Naive B cell (primary cell): ENCODE measurements at regions not wholly inside any gene's neighbourhood (a gene's known extent, or its start where the extent isn't known, plus 50 kb on each side); places are given as distances from the start of the nearest gene placed in this dataset.

Experiments used
- ATAC-seq, 2 donors: fragments of 150-1000 bp; cut with Tn5 transposase; 2 replicates each; pipeline ENCODE4 v1.10.0; 2021; ENCODE audit warnings: low read depth in 2 of 2, mild to moderate bottlenecking in 2 of 2, moderate library complexity in 2 of 2
- DNase-seq: peaks from one replicate; pipeline ENCODE4 v3.0.0; 2022
- H3K27ac Mint-ChIP-seq, 6 donors: one replicate each; pipeline ENCODE4 v1.8.0; 2020 to 2022; ENCODE audit warnings: mild to moderate bottlenecking in 6 of 6, mixed read lengths in 6 of 6, moderate library complexity in 5 of 6, inconsistent platforms in 2 of 6
- H3K27me3 Mint-ChIP-seq, 3 donors: one replicate each; pipeline ENCODE4 v1.8.0; 2021 to 2022; ENCODE audit warnings: mixed read lengths in 3 of 3, mild to moderate bottlenecking in 1 of 3
- H3K36me3 Mint-ChIP-seq, 2 donors: one replicate each; pipeline ENCODE4 v1.8.0; 2020 to 2022; ENCODE audit warnings: mixed read lengths in 2 of 2, inconsistent platforms in 1 of 2, mild to moderate bottlenecking in 1 of 2
- H3K4me1 Mint-ChIP-seq, 3 donors: one replicate each; pipeline ENCODE4 v1.8.0; 2020 to 2022; ENCODE audit warnings: mixed read lengths in 3 of 3, inconsistent platforms in 1 of 3, mild to moderate bottlenecking in 1 of 3, moderate library complexity in 1 of 3
- H3K4me3 Mint-ChIP-seq, 8 donors: one replicate each; pipeline ENCODE4 v1.8.0; 2020 to 2022; ENCODE audit warnings: mild to moderate bottlenecking in 8 of 8, mixed read lengths in 8 of 8, moderate library complexity in 8 of 8, inconsistent platforms in 2 of 8
- H3K9me3 Mint-ChIP-seq, 7 donors: one replicate each; pipeline ENCODE4 v1.8.0; 2020 to 2022; ENCODE audit warnings: mixed read lengths in 7 of 7, mild to moderate bottlenecking in 5 of 7, inconsistent platforms in 2 of 7, moderate library complexity in 1 of 7

GRCh38 chr13:37383856-37384370 is 214.7 kb downstream of the POSTN start:
- DNase-seq (no peak), ATAC-seq (no peak)
- Mint-ChIP-seq H3K27me3 (no peaks in the 10 kb centered on the region), H3K4me3 (no peak overlapping the region), H3K4me1 (no peaks in the 10 kb centered on the region), H3K9me3 (peaks cover 0 to 3% (median 0%) of the 10 kb centered on the region in 7 donors), H3K36me3 (no peaks in the 10 kb centered on the region), H3K27ac (no peak overlapping the region)

DNA sequence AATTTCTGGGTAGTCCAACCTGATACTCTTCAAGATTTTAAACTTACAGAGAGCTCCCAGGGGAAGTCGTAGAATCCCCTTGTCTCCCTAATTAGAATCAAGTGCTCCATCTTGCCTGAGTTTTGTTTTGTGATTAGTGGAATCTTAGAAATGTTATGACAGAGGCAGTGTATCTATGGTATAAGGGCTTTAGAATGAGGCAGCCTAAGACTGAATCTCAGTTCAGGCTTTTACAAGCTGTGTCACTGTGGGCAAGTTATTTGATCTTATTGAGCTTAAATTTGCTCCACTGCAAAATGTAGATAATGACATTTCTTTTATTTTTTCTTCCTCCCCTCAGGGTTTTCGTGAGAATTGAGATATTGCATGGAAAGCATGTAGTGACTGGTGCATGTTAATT is 215.5 kb downstream of the POSTN start:
- DNase-seq, result no peak
- no peak overlapping the region for H3K27ac Mint-ChIP-seq
- H3K4me1 Mint-ChIP-seq, result no peaks in the 10 kb centered on the region
- H3K9me3 Mint-ChIP-seq, result peaks cover 0 to 3% (median 0%) of the 10 kb centered on the region in 7 donors
- H3K4me3 Mint-ChIP-seq, result no peak overlapping the region
- H3K27me3 Mint-ChIP-seq, result no peaks in the 10 kb centered on the region
- no peak for ATAC-seq
- no peaks in the 10 kb centered on the region for H3K36me3 Mint-ChIP-seq

DNA sequence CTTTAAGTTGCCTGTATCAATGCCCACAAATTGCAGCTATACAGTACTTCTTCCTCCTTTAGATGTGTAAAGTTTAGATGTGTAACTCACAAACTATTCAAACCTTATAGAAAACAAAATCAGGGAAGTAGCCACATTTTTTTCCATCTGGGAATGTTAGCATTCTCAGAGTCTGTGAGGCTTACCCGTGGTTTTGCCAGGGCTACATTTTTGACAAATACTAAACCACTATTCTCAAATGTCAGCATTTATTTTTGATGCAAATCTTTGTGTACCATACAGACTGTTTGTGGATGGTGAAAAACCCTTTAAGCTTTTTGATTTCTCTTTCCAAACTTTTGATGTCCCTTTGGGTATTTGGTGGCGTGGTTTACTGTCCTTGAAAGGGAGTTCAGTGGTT is 216.4 kb downstream of the POSTN start:
- Mint-ChIP-seq H3K4me1 (no peaks in the 10 kb centered on the region), H3K4me3 (no peak overlapping the region), H3K36me3 (no peaks in the 10 kb centered on the region), H3K27ac (no peak overlapping the region), H3K27me3 (no peaks in the 10 kb centered on the region), H3K9me3 (peaks cover 0 to 3% (median 0%) of the 10 kb centered on the region in 7 donors)
- ATAC-seq, result no peak
- DNase-seq, result no peak

DNA sequence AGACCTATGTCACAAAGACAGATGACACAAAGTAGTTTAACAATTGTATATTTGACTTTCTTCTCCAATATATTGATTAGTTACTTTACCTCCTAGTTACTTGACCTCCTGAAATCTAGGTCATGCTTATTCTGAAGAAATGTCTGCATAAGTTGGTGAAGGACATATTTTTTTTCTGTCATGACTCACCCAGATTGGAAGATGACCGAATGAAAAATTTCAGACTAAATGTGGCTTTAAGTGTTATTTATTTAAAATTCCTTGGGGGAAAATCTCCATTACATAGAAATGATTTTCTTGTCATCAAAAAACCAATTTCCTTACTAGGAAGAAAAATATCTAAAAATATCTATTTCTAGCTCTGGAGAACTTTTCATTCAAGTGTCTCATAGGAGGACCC is 217.1 kb downstream of the POSTN start:
- Mint-ChIP-seq H3K27ac (no peak overlapping the region), H3K4me3 (no peak overlapping the region), H3K36me3 (no peaks in the 10 kb centered on the region), H3K4me1 (no peaks in the 10 kb centered on the region), H3K9me3 (peaks cover 0 to 3% (median 0%) of the 10 kb centered on the region in 7 donors), H3K27me3 (no peaks in the 10 kb centered on the region)
- ATAC-seq (no peak), DNase-seq (no peak)

- peaks cover 0 to 2% (median 0%) of the 10 kb centered on the region in 7 donors for H3K9me3 Mint-ChIP-seq
- ATAC-seq, result no peak
These were observed 218.7 kb downstream of the POSTN start for GRCh38 chr13:37379841-37380240.

GRCh38 chr13:37375724-37376123 is 222.8 kb downstream of the POSTN start:
- H3K4me1 Mint-ChIP-seq, result no peaks in the 10 kb centered on the region
- no peak overlapping the region for H3K4me3 Mint-ChIP-seq
- peaks cover 0 to 1% (median 0%) of the 10 kb centered on the region in 7 donors for H3K9me3 Mint-ChIP-seq
- ATAC-seq (no peak), DNase-seq (no peak)
- no peaks in the 10 kb centered on the region for H3K36me3 Mint-ChIP-seq
- H3K27me3 Mint-ChIP-seq, result no peaks in the 10 kb centered on the region
- H3K27ac Mint-ChIP-seq, result no peak overlapping the region

More at GRCh38 chr13:37379841-37380240, 218.7 kb downstream of the POSTN start:
- no peaks in the 10 kb centered on the region for H3K4me1 Mint-ChIP-seq
- H3K4me3 Mint-ChIP-seq, result no peak overlapping the region
- H3K27me3 Mint-ChIP-seq, result no peaks in the 10 kb centered on the region
- DNase-seq, result no peak
- no peak overlapping the region for H3K27ac Mint-ChIP-seq
- no peaks in the 10 kb centered on the region for H3K36me3 Mint-ChIP-seq

- no peak overlapping the region for H3K27ac Mint-ChIP-seq
- no peak overlapping the region for H3K4me3 Mint-ChIP-seq
- H3K4me1 Mint-ChIP-seq, result no peaks in the 10 kb centered on the region
- H3K27me3 Mint-ChIP-seq, result no peaks in the 10 kb centered on the region
- H3K9me3 Mint-ChIP-seq, result peaks cover 0 to 1% (median 0%) of the 10 kb centered on the region in 7 donors
- ATAC-seq, result no peak
- no peaks in the 10 kb centered on the region for H3K36me3 Mint-ChIP-seq
- DNase-seq, result no peak
These were observed 223.5 kb downstream of the POSTN start for GRCh38 chr13:37375071-37375470.

- Mint-ChIP-seq H3K27ac (no peak overlapping the region), H3K9me3 (peaks cover 0 to 2% (median 0%) of the 10 kb centered on the region in 7 donors), H3K4me1 (no peaks in the 10 kb centered on the region), H3K27me3 (no peaks in the 10 kb centered on the region), H3K4me3 (no peak overlapping the region), H3K36me3 (no peaks in the 10 kb centered on the region)
- no peak for DNase-seq
- no peak for ATAC-seq
These were observed 229.0 kb downstream of the POSTN start for GRCh38 chr13:37369616-37370015.

GRCh38 chr13:37368501-37368900 is 230.1 kb downstream of the POSTN start:
- Mint-ChIP-seq H3K4me3 (no peak overlapping the region), H3K4me1 (no peaks in the 10 kb centered on the region), H3K36me3 (no peaks in the 10 kb centered on the region), H3K27ac (no peak overlapping the region), H3K9me3 (peaks cover 0 to 3% (median 0%) of the 10 kb centered on the region in 7 donors), H3K27me3 (no peaks in the 10 kb centered on the region)
- DNase-seq (no peak), ATAC-seq (no peak)

GRCh38 chr13:37366044-37366770 is 232.4 kb downstream of the POSTN start:
- Mint-ChIP-seq H3K9me3 (peaks cover 0 to 6% (median 2%) of the 10 kb centered on the region in 7 donors), H3K4me3 (no peak overlapping the region), H3K36me3 (no peaks in the 10 kb centered on the region), H3K27me3 (peaks cover 0 to 4% (median 0%) of the 10 kb centered on the region in 3 donors), H3K4me1 (no peaks in the 10 kb centered on the region), H3K27ac (no peak overlapping the region)
- DNase-seq, result no peak
- no peak for ATAC-seq

DNA sequence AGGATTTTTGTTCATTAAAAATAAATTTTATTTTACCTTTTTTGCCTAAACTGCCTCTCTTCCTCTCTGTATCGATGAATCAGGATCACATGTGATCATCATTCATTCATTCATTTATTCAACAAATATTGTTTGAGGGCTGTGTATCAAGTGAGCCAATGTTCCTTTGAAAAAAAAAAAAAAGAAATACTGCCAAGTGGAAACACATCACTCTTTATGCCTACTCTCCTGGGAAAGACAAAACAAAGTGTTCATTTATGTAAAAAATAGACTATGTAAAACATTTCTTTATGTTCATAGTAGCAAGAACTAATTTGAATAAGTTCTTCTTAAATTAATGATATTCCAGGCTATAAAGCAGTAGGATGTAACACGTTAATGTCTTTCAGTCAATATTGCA is 233.1 kb downstream of the POSTN start:
- peaks cover 0 to 4% (median 0%) of the 10 kb centered on the region in 3 donors for H3K27me3 Mint-ChIP-seq
- no peaks in the 10 kb centered on the region for H3K36me3 Mint-ChIP-seq
- H3K27ac Mint-ChIP-seq, result no peak overlapping the region
- no peak overlapping the region for H3K4me3 Mint-ChIP-seq
- H3K9me3 Mint-ChIP-seq, result peaks cover 0 to 6% (median 2%) of the 10 kb centered on the region in 7 donors
- no peak for ATAC-seq
- DNase-seq, result no peak
- H3K4me1 Mint-ChIP-seq, result no peaks in the 10 kb centered on the region

- no peak overlapping the region for H3K4me3 Mint-ChIP-seq
- H3K9me3 Mint-ChIP-seq, result peaks cover 0 to 6% (median 2%) of the 10 kb centered on the region in 7 donors
- no peak for ATAC-seq
- no peaks in the 10 kb centered on the region for H3K4me1 Mint-ChIP-seq
- H3K27ac Mint-ChIP-seq, result no peak overlapping the region
- peaks cover 0 to 4% (median 0%) of the 10 kb centered on the region in 3 donors for H3K27me3 Mint-ChIP-seq
- H3K36me3 Mint-ChIP-seq, result no peaks in the 10 kb centered on the region
- DNase-seq, result no peak
These were observed 233.6 kb downstream of the POSTN start for GRCh38 chr13:37364956-37365355.

GRCh38 chr13:37364007-37364406 is 234.6 kb downstream of the POSTN start:
- ATAC-seq, result no peak
- peaks cover 0 to 4% (median 0%) of the 10 kb centered on the region in 3 donors for H3K27me3 Mint-ChIP-seq
- H3K27ac Mint-ChIP-seq, result no peak overlapping the region
- H3K9me3 Mint-ChIP-seq, result peaks cover 0 to 6% (median 2%) of the 10 kb centered on the region in 7 donors
- H3K4me3 Mint-ChIP-seq, result no peak overlapping the region
- no peak for DNase-seq
- no peaks in the 10 kb centered on the region for H3K36me3 Mint-ChIP-seq
- no peaks in the 10 kb centered on the region for H3K4me1 Mint-ChIP-seq

- H3K36me3 Mint-ChIP-seq, result no peaks in the 10 kb centered on the region
- H3K4me3 Mint-ChIP-seq, result no peak overlapping the region
- H3K27ac Mint-ChIP-seq, result no peak overlapping the region
These were observed 237.0 kb downstream of the POSTN start for GRCh38 chr13:37361608-37362007.

More at GRCh38 chr13:37361608-37362007, 237.0 kb downstream of the POSTN start:
- Mint-ChIP-seq H3K9me3 (peaks cover 0 to 6% (median 2%) of the 10 kb centered on the region in 7 donors), H3K27me3 (peaks cover 0 to 4% (median 0%) of the 10 kb centered on the region in 3 donors), H3K4me1 (no peaks in the 10 kb centered on the region)
- ATAC-seq (no peak), DNase-seq (no peak)
